ENCODE measurements at regions not wholly inside any gene's neighbourhood (a gene's known extent, or its start where the extent isn't known, plus 50 kb on each side); places are given as distances from the start of the nearest gene placed in this dataset.

GRCh38 chr17:13297183-13297582, 279.4 kb upstream of the ELAC2 start:
- FAIRE-seq, result no peak

GRCh38 chr17:13293421-13293820, 275.6 kb upstream of the ELAC2 start:
- no peak for FAIRE-seq

- no peak for FAIRE-seq
Measured at GRCh38 chr17:13292291-13292690, 274.5 kb upstream of the ELAC2 start.

- FAIRE-seq, result no peak
Measured at GRCh38 chr17:13288248-13288647, 270.4 kb upstream of the ELAC2 start.

- FAIRE-seq, result no peak
Measured at GRCh38 chr17:13287226-13287625, 269.4 kb upstream of the ELAC2 start.

- FAIRE-seq, result no peak
Measured at GRCh38 chr17:13283606-13284005, 265.8 kb upstream of the ELAC2 start.

- FAIRE-seq, result no peak
Measured at GRCh38 chr17:13281626-13282025, 263.8 kb upstream of the ELAC2 start.

GRCh38 chr17:13273806-13274205, 256.0 kb upstream of the ELAC2 start:
- FAIRE-seq, result no peak

- no peak for FAIRE-seq
Measured at GRCh38 chr17:13272296-13272695, 254.5 kb upstream of the ELAC2 start.

GRCh38 chr17:13268791-13269595, 251.2 kb upstream of the ELAC2 start:
- no peak for FAIRE-seq

- no peak for FAIRE-seq
Measured at GRCh38 chr17:13266606-13267005, 248.8 kb upstream of the ELAC2 start.

- FAIRE-seq, result no peak
Measured at GRCh38 chr17:13265311-13265710, 247.5 kb upstream of the ELAC2 start.

GRCh38 chr17:13263746-13264145, 245.9 kb upstream of the ELAC2 start:
- no peak for FAIRE-seq

- no peak for FAIRE-seq
Measured at GRCh38 chr17:13256545-13256944, 238.7 kb upstream of the ELAC2 start.

- FAIRE-seq, result no peak
Measured at GRCh38 chr17:13253733-13254410, 236.0 kb upstream of the ELAC2 start.

GRCh38 chr17:13244513-13244912, 226.7 kb upstream of the ELAC2 start:
- no peak for FAIRE-seq

- FAIRE-seq, result no peak
Measured at GRCh38 chr17:13243585-13243984, 225.8 kb upstream of the ELAC2 start.

GRCh38 chr17:13240851-13241250, 223.0 kb upstream of the ELAC2 start:
- no peak for FAIRE-seq

- no peak for FAIRE-seq
Measured at GRCh38 chr17:13230350-13231264, 212.8 kb upstream of the ELAC2 start.

- FAIRE-seq, result no peak
Measured at GRCh38 chr17:13228225-13228624, 210.4 kb upstream of the ELAC2 start.

- FAIRE-seq, result no peak
Measured at GRCh38 chr17:13222975-13223374, 205.1 kb upstream of the ELAC2 start.

- no peak for FAIRE-seq
Measured at GRCh38 chr17:13212860-13213259, 195.0 kb upstream of the ELAC2 start.

GRCh38 chr17:13209081-13209480, 191.3 kb upstream of the ELAC2 start:
- FAIRE-seq, result no peak

Measured in endometrium (tissue), 2 donors.